Stimulated activated memory B cell treated with anti-CD40 and anti-IgM and Interleukin-4, amounts not matched to agents 10 μg/mL and 1 μg/mL and 100 μg/mL, for 72 hours (primary cell): ENCODE measurements at regions not wholly inside any gene's neighbourhood (a gene's known extent, or its start where the extent isn't known, plus 50 kb on each side); places are given as distances from the start of the nearest gene placed in this dataset.

ENCODE experiments used
- ATAC-seq: fragments of 150-1000 bp; cut with Tn5 transposase; 2 replicates; pipeline ENCODE4 v1.10.0; 2021
- H3K27ac Mint-ChIP-seq: one replicate; pipeline ENCODE4 v1.8.0; 2022; ENCODE audit warnings: mild to moderate bottlenecking, mixed read lengths
- H3K27me3 Mint-ChIP-seq: one replicate; pipeline ENCODE4 v1.8.0; 2022; ENCODE audit warnings: mixed read lengths
- H3K36me3 Mint-ChIP-seq: one replicate; pipeline ENCODE4 v1.8.0; 2022; ENCODE audit warnings: mixed read lengths
- H3K4me1 Mint-ChIP-seq: one replicate; pipeline ENCODE4 v1.8.0; 2022; ENCODE audit warnings: mixed read lengths
- H3K4me3 Mint-ChIP-seq: one replicate; pipeline ENCODE4 v1.8.0; 2022; ENCODE audit warnings: mild to moderate bottlenecking, moderate library complexity, mixed read lengths
- H3K9me3 Mint-ChIP-seq: one replicate; pipeline ENCODE4 v1.8.0; 2022; ENCODE audit warnings: mixed read lengths

DNA sequence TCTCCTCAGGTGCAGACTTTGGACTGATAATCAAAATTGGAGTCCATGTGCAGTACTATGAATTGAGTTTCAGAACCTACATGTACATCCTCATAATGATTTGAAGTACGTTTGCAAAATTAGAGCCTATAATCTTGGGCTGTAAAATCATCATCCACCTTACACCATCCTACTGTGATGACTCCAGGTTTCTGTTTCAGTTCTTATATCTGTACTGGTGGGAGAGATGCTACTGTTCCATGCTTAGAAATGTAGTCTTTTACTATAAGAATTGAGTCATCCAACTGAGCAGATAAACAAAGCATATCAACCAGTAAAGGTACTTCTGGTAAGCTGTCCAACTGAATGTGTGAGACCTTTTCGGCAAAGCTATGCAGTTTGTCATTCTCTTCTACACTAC, 586.3 kb upstream of the FAM174A start:
- Mint-ChIP-seq H3K9me3 (no peaks in the 10 kb centered on the region), H3K36me3 (no peaks in the 10 kb centered on the region), H3K27ac (no peak overlapping the region), H3K4me3 (no peak overlapping the region), H3K27me3 (no peaks in the 10 kb centered on the region), H3K4me1 (no peaks in the 10 kb centered on the region)
- ATAC-seq, result no peak

DNA sequence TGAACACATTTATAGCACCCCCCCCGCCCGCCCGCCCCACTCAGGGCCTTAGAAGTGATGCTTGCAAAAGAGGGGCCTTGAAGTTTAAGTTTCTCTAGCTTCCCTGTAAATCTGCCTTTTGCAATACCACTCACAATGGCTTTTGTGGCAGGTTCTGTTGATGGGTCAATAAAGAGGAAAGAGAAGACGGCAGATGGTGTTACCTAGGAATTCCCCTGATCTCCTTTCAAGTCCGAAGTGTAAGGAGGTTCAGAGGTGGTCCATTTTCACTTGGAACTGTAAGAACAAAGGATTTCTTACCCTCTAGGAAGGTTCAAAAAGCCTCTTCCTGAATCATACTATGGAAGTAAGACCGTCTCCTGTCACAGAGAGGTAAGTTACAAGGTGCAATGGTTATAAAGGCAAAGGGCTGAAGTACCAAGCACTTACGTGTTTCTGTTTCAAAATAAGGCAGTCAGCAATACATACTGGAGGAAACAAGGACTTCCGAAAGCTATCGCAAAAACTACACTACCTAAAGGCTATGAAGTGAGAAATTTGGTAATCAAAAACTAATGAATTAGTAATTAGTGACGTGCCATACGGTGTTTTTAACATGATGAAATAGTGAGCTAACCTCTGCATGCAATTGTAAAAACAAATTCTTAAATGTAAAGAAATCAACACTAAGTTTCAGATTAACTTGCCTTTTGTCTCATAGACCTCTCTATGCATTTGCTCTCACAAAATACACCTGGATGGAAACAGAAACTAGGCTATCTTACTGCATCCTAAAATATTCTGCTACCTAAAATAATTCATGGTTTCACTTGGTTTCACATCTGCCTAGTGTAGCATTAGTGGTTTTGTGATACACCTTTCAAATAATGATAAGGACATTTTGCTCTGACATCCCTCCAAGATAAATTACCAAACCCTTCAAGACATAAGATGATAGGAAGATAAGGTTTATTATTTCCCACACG, 589.4 kb upstream of the FAM174A start:
- Mint-ChIP-seq H3K27me3 (no peaks in the 10 kb centered on the region), H3K27ac (no peak overlapping the region), H3K4me1 (no peaks in the 10 kb centered on the region), H3K4me3 (no peak overlapping the region), H3K36me3 (no peaks in the 10 kb centered on the region), H3K9me3 (no peaks in the 10 kb centered on the region)
- no peak for ATAC-seq

- no peak overlapping the region for H3K4me3 Mint-ChIP-seq
- no peak for ATAC-seq
- no peaks in the 10 kb centered on the region for H3K27me3 Mint-ChIP-seq
Measured at GRCh38 chr5:99940540-99940939, 594.6 kb upstream of the FAM174A start.

DNA sequence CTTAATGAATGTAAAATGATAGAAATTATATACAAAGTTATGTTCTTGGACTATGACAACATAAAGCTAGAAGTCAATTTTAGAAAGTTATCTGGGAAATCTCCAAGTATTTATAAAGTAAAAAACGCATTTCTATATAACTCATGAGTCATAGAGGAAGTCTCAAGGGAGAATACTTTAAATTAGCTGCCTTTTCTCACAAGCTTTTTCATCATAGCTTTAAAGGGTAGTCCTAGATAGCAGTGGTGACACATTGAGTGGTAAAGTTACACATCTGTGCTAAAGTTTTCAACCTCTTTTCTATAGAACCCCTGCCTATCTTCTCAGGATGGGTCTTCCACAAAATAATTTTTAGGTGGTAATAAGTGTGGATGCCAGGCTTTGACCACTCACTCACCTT, 598.3 kb upstream of the FAM174A start:
- H3K27me3 Mint-ChIP-seq, result no peaks in the 10 kb centered on the region
- H3K4me3 Mint-ChIP-seq, result no peak overlapping the region
- H3K9me3 Mint-ChIP-seq, result no peaks in the 10 kb centered on the region
- H3K27ac Mint-ChIP-seq, result no peak overlapping the region
- no peaks in the 10 kb centered on the region for H3K4me1 Mint-ChIP-seq
- no peaks in the 10 kb centered on the region for H3K36me3 Mint-ChIP-seq
- ATAC-seq, result peak; percentile 8

More at GRCh38 chr5:99940540-99940939, 594.6 kb upstream of the FAM174A start:
- no peak overlapping the region for H3K27ac Mint-ChIP-seq
- H3K4me1 Mint-ChIP-seq, result no peaks in the 10 kb centered on the region
- no peaks in the 10 kb centered on the region for H3K36me3 Mint-ChIP-seq
- no peaks in the 10 kb centered on the region for H3K9me3 Mint-ChIP-seq

DNA sequence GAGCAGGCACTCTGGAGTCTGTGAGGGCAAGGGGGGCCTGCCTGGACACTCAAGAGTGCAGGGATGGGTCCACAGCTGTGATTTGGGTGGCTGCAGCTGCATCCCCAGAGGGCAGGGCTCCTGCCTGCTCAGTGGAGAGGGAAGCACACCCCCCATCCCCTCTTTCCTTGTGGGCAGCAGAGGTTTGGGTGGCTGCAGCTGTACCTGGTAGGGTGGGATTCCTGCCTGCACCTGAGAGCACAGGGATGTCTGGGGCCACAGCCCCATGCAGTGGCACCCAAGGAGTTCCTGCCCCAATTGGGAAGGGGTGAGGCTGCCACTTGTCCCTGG, 605.4 kb upstream of the FAM174A start:
- ATAC-seq, result peak; percentile 58
- Mint-ChIP-seq H3K27me3 (no peaks in the 10 kb centered on the region), H3K4me3 (no peak overlapping the region), H3K9me3 (no peaks in the 10 kb centered on the region), H3K27ac (no peak overlapping the region), H3K4me1 (no peaks in the 10 kb centered on the region), H3K36me3 (no peaks in the 10 kb centered on the region)

DNA sequence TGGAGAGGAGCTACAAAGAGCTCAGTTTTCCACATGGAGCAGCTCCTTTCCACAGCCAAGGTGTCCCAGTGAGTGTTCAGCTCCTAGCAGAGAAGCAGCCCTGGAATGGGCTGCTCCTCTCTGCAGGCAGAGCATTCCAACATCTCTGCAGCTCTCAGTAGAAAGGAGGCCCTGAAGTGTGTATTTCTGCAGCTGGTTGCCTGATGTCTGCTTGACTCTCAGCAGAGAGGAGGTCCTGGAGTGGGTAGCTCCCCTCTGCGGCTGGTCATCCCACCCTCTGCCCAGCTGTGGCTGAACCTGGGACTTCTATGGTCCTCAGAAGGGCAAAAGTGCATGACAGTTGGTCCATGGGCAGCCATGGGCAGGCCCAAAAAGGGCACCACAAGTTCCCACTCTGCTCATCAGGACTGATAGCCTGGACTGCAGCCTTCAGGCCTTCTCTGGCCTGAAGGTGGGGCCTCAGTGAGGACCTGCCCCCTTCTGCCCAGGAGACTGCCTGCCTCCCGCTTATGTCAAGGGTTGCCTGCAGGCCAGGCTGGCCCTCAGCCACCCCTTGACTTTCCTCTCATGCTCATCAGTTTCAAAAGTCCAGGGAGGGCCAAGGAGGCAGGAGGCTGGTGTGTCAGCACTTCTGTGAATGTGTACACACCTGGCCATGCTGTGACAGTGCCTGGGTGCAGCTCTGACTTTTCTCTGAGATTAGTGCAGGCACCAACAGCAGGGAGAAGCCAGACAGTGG, 605.9 kb upstream of the FAM174A start:
- Mint-ChIP-seq H3K9me3 (no peaks in the 10 kb centered on the region), H3K36me3 (no peaks in the 10 kb centered on the region), H3K4me1 (no peaks in the 10 kb centered on the region), H3K27ac (no peak overlapping the region), H3K4me3 (no peak overlapping the region), H3K27me3 (no peaks in the 10 kb centered on the region)
- peak; percentile 51 for ATAC-seq

GRCh38 chr5:99928490-99928889, 606.7 kb upstream of the FAM174A start:
- Mint-ChIP-seq H3K4me1 (no peaks in the 10 kb centered on the region), H3K36me3 (no peaks in the 10 kb centered on the region), H3K27me3 (no peaks in the 10 kb centered on the region), H3K27ac (no peak overlapping the region), H3K9me3 (no peaks in the 10 kb centered on the region), H3K4me3 (no peak overlapping the region)
- ATAC-seq, result peak; percentile 44

GRCh38 chr5:99926463-99926862, 608.7 kb upstream of the FAM174A start:
- no peaks in the 10 kb centered on the region for H3K27me3 Mint-ChIP-seq
- H3K27ac Mint-ChIP-seq, result no peak overlapping the region
- no peak overlapping the region for H3K4me3 Mint-ChIP-seq
- no peak for ATAC-seq
- no peaks in the 10 kb centered on the region for H3K9me3 Mint-ChIP-seq
- H3K4me1 Mint-ChIP-seq, result no peaks in the 10 kb centered on the region
- H3K36me3 Mint-ChIP-seq, result no peaks in the 10 kb centered on the region

GRCh38 chr5:99922386-99922785, 612.8 kb upstream of the FAM174A start:
- Mint-ChIP-seq H3K9me3 (no peaks in the 10 kb centered on the region), H3K4me3 (no peak overlapping the region), H3K27me3 (no peaks in the 10 kb centered on the region), H3K36me3 (no peaks in the 10 kb centered on the region), H3K4me1 (no peaks in the 10 kb centered on the region), H3K27ac (no peak overlapping the region)
- no peak for ATAC-seq

- no peaks in the 10 kb centered on the region for H3K4me1 Mint-ChIP-seq
- H3K9me3 Mint-ChIP-seq, result peaks cover 2% of the 10 kb centered on the region
- H3K27me3 Mint-ChIP-seq, result no peaks in the 10 kb centered on the region
- H3K36me3 Mint-ChIP-seq, result no peaks in the 10 kb centered on the region
- H3K4me3 Mint-ChIP-seq, result no peak overlapping the region
- no peak for ATAC-seq
- H3K27ac Mint-ChIP-seq, result no peak overlapping the region
Measured at GRCh38 chr5:99911971-99912370, 623.2 kb upstream of the FAM174A start.

GRCh38 chr5:99906776-99907175, 628.4 kb upstream of the FAM174A start:
- H3K4me3 Mint-ChIP-seq, result no peak overlapping the region
- H3K9me3 Mint-ChIP-seq, result no peaks in the 10 kb centered on the region
- no peaks in the 10 kb centered on the region for H3K27me3 Mint-ChIP-seq
- H3K36me3 Mint-ChIP-seq, result no peaks in the 10 kb centered on the region
- no peak for ATAC-seq
- H3K4me1 Mint-ChIP-seq, result no peaks in the 10 kb centered on the region
- no peak overlapping the region for H3K27ac Mint-ChIP-seq

DNA sequence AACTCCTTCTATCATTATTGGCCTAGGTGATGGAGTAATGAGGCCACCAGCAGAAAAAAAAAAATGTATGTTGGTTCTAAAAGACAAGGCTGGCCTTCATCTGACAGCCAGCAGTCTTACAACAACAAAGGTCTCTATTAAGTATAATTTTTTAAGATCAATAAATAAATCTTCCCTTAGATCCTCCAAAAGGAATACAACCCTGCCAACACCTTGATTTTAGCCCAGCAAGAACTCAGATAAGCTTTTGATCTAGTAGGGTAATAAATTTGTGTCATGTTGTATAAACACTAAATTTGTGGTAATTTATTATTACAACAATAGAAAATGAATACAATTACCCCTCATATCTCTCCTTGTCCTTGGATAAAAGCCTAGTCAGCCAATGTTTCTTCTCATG, 633.2 kb upstream of the FAM174A start:
- Mint-ChIP-seq H3K27ac (no peak overlapping the region), H3K36me3 (no peaks in the 10 kb centered on the region), H3K4me1 (no peaks in the 10 kb centered on the region), H3K4me3 (no peak overlapping the region), H3K9me3 (no peaks in the 10 kb centered on the region), H3K27me3 (no peaks in the 10 kb centered on the region)
- ATAC-seq, result no peak

GRCh38 chr5:99900302-99900852, 634.8 kb upstream of the FAM174A start:
- Mint-ChIP-seq H3K27ac (no peak overlapping the region), H3K4me3 (no peak overlapping the region), H3K4me1 (no peaks in the 10 kb centered on the region), H3K27me3 (no peaks in the 10 kb centered on the region), H3K36me3 (no peaks in the 10 kb centered on the region), H3K9me3 (no peaks in the 10 kb centered on the region)
- ATAC-seq, result no peak

- H3K4me3 Mint-ChIP-seq, result no peak overlapping the region
Measured at GRCh38 chr5:99879791-99880511, 655.2 kb upstream of the FAM174A start.

DNA sequence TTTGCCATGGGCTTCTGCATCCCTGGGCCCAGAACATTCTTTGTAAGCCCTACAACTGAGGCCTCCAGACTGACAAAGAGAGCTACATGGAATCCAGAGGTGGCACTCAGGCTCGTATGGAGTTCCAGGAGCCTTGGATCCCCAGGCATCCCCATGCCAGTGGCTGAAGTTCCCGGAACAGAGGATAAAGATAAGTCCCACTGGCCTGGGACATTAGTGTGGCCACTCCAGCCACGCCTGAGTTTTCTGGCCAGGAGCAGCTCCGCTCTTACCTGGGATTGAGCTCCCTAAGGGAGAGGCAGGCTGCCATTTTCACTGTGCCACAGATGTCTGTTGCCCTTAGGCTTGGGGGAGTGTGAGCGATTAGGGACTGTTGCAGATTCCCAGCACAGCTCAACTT, 656.3 kb upstream of the FAM174A start:
- no peaks in the 10 kb centered on the region for H3K4me1 Mint-ChIP-seq
- no peak overlapping the region for H3K27ac Mint-ChIP-seq
- ATAC-seq, result peak; percentile 53
- no peaks in the 10 kb centered on the region for H3K36me3 Mint-ChIP-seq
- H3K9me3 Mint-ChIP-seq, result no peaks in the 10 kb centered on the region
- H3K4me3 Mint-ChIP-seq, result no peak overlapping the region
- H3K27me3 Mint-ChIP-seq, result no peaks in the 10 kb centered on the region

More at GRCh38 chr5:99879791-99880511, 655.2 kb upstream of the FAM174A start:
- peak; percentile 36 for ATAC-seq
- Mint-ChIP-seq H3K27me3 (no peaks in the 10 kb centered on the region), H3K36me3 (no peaks in the 10 kb centered on the region), H3K9me3 (no peaks in the 10 kb centered on the region), H3K4me1 (no peaks in the 10 kb centered on the region), H3K27ac (no peak overlapping the region)
